ENCODE measurements at regions not wholly inside any gene's neighbourhood (a gene's known extent, or its start where the extent isn't known, plus 50 kb on each side); places are given as distances from the start of the nearest gene placed in this dataset.

DNA sequence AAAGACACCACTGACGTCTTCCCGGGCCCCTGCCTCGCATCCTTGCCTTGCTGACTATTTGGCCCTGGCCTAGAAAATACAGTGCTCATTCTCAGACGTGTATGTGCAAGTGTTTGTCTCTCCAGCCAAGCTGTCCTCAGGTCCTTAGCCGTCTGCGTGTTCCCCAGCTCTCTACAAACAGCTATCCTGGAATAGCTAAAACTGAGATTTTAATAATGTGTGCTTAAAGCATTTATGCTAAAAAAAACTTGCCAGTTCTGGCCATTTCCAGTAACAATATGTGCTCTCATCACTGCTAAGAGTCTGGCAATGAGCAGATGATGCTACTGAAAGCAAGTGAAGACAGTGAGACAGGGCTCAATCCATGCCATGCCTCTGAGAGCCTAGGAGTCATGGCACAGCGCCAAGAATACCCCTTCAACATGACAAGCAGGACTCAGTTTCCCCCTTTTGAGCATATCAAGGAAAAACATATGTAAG lies 55.7 kb downstream of the IRF2BP2 start:
- no peak for DNase-seq

DNA sequence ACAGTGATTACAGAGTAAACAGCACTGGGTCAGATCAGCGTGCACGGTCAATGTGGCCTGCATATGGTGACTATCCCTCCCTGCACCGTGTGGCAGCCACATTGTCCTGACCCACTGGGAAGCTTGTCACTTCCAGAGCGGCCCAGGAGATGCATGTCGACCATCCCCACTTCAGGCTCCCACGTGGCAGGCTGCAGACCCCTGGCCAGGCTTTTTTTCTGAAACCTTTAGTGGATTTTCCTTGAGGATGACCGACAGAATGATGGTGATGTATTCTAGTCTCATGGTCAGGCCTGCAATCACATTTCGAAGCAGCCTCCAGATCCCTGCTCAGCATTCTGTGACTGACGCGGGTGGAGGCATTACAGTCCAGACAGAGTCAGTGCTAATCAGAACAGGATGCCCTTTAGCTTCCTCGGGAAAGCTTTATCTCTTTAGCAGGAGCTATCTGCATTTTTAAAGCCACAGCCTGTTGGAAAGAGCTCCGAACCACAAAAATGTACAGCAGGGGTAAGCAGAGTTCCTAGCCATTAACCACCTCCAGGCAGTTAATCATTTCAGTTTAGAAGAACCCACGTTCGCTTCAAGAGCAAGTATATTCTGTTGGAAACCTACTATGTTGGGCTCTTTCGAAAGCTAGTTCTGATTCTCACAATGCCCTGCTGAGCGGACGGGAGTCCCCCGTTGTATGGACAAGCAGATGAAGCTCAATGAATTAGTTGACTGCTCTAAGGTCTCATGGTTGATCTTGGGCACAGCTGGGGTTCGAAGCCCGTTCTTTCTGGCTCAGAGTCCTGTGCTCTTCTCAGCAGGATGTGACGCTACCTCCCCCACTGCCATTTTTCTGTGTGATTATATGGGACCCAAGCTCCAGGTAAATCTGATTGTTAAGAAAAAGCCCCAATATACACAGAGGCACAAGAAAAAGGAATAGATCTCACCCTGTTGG lies 56.5 kb downstream of the IRF2BP2 start:
- peak; percentile 19 for DNase-seq

DNA sequence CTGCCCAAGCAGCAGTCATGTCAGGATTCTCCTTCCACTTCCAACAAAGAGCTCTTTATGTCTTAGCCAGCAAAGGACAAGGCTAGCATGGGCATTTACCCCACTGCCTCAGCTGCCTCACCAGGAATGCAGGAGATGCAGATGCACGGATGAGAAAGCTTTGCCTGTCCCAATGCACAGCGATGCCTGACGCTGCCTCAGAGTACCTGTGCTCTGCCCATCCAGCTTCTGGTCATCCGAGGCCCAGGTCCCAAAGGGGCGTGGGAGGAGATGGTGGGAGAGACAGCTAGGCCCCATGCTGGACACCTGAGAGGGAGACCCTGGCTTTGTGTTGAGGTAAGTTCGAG lies 59.0 kb downstream of the IRF2BP2 start:
- peak; percentile 63 for DNase-seq

DNA sequence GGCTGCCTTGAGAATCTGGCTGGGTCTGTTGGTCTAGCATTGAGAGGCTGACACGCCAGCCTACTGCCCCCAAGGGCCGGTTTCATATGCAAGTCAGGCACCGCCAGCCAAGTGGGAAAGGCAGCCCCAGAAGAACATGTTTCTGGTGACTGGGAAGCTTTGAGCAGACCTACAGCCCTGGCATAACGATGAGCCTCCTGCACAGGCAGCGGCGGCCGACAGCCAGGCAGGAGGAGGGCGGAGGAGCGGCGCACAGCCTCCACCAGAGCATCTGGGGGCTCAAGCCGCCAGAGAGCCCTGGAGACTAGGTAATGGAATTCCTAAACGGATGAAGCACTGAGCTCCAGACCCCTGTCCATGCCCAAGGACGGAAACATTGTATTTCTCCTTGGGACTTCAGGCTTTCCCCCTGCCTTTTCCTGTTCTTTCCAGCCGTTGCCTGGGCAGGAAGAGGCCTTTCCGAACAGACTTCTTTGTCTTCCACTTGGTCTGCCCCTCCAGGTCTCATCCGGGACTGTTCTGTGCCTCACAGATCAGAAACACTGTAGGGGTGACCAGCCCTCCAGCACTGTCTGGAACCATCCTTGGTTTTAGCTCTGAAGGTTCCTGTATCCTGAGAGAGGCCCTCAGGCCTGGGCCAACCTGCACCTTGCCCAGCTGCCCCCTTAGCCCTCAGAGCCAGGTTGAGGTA lies 59.5 kb downstream of the IRF2BP2 start:
- DNase-seq, result peak; percentile 80

DNA sequence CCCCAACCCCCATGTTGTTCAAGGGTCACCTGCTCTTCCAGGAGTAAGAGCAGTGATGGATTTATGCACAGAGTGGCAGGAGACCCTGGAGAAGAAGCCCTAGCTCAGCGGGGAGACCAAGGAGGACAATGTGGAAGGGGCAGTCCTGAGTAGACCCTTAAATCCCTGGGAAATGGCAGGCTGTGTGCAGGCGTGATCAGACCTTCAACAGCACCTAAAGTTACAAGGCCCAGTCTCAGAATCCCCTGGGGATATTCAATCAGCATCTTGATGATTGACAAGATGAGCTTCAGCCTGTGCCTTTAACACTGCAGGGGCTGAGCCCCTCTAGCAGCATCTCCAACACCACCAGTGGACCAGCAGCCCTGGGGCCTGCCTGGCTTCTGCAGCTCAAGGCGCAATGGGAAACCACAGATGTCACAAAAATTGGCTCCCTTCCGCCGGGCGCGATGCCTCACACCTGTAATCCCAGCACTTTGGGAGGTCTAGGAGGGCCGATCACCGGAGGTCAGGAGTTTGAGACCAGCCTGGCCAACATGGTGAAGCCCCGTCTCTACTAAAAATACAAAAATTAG lies 60.4 kb downstream of the IRF2BP2 start:
- DNase-seq, result no peak

DNA sequence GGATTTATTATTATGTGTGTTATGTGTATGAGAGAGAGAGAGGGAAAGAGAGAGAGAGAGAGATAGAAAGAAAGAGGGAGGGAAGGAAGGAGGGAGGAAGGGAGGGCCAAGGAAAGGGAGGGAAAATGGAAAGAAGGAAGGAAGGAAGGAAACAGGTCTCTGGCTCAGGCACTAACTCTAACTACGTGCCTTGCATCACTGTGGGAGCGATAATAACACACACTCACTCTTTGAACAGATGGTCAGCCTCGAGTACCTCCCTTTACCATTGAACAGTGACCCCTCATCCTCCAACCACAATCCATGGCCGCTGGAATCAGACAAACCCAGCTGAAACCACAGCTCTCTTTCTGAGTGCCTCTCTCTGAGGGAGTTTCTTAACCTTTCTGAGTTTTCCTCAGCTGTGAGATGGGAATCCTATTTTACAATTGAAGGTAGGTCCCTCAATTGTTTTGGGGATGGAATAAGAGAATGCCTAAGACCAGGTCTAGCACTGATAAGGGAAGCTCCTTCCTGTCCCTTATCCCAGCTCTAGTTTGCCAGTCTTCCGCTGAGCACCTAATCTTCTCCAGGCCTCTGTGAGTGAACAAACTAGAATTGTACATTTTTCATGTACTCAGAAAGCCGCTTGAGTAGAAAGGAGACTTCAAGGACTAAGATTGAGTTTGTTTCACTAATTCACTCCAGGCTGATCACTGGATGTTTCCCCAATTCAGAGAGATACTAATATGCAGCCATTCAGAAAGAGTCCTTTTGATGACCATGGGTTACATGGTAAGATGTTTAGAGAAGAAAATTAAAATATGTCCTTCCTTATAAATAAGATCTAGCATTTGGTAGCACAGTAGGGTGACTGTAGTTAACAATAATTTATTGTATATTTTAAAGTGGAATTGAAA lies 62.8 kb downstream of the IRF2BP2 start:
- DNase-seq, result no peak

DNA sequence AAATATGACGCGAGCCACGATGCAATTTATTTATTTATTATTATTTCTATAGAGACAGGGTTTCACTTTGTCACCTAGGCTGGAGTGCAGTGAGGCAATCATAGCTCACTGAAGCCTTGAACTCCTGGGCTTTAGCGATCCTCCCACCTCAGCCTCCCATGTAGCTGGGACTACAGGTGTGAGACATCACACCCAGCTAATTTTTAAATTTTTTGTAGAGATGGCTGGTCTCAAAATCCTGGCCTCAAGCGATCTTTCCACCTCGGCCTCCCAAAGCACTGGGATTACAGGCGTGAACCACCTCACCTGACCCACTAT lies 63.6 kb downstream of the IRF2BP2 start:
- DNase-seq, result no peak

DNA sequence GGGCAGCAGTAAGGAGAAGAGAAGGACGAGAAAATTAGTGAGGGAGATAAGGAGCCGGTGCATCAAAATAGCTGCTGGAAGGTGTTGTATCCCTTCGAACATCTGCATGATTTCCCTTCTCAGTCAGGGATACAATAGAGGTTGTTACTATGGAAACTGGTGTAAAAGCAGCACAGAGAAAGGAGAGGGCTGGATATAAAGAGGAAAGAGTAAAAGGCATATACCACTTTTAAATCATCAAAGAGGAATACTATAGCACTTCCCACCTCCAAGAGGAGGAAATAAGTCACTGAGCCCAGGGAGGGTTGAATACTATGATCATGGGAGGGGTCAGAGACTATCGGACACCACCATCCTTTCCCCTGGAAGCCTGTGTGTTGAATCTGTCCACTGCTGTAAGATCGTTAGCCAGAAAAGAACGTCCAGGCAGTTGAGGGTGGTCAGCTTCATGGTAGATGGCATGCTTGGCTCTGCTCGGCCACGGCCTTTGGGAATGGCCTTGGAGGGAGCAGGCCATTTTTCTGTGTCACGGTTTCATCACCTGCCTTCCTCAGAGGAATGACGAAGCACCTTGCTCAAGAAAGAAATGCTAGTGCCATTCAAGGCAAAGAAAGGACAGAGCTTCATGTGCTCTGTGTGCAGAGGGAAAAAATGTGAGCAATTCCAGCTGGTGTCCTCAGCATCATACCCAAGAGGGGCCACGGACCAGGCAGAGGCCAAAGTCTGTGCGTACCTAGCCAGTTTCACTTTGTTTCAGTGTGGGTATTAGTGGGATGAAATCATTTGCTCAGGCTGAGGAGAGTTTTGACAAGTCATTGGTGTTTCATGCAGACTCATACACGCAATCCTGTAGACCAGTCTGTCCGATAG lies 64.2 kb downstream of the IRF2BP2 start:
- no peak for DNase-seq

DNA sequence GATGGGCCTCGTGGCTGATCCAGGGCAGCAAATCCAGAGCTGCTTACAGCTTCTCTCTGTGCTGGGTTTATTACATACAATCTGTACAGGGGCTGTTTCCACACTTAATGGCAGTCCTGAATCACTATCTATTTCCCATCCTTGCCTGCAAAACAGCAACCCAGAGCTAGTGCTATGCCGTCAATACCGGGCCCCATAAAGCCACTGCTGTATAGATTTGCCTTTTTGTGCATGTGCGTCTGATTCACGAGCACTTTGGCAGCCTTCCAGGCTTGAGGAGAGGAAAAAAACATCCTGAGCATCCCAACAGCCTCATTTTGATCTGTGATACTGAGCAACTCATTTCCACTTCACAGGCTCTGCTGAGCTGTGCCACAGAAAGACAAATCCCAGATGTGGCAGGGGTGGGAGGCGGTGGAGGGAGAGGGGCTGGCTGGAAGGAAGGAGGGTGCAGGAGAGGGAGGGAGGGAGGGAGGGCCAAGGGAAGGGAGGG lies 65.2 kb upstream of the TARBP1 start:
- DNase-seq, result peak; percentile 93

DNA sequence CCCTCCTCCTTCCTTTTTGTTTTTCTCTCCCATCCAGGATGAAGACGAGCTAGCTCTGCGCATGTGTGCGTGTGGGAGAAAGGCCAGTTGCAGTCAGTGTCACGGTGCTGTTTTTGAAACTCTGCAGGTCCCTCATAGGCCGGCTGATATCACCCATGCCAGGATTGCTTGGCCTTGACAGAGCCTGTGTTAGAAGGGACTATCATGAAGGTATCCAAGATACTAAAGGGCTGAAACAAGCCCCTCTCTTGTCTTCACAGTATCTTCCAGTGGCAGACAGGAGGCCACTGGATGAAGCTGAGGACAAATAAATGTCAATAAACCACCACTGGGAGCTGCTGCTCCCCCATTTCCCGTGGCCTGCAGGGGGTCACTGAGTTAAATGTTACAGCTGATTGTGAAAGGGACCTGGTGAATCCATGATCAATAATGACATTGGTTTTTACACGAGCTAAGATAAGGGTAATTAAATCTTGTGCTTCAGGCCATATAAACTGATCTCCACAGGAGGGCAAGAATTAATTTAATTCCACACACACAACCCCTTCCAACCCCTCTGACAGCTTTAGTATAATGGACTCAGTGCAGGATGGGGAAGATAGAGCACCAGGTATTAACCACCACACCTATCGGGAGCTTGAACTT lies 64.6 kb upstream of the TARBP1 start:
- DNase-seq, result peak; percentile 29

DNA sequence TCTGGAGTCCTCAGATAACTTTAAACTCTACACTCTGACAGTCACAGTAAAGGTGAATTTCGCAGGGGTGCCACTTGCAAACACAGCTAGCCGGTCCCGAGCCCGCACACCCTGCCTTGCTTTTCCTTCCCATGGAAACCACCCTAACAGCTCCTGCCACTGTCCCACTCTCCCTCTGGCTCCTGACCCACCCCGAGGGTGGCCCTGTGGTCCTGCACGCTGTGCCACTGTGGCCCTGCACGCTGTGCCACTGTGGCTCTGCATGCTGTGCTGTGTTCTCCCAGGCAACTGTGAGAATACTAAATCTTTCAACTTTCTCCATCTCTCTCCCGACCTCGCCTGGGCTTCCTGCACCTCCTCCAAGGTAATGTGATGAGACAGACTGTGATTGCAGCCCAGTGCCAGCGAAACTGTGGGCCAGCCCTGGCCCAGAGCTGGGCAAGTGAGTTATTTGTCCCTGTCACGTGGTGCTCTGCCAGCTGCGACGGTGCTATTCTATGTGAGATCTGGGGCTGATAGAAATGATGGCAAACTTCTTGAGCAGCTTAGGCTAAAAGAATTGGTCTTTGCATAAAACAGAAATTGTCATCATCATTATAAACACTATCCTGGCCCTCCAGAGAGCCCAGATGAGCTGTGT lies 63.4 kb upstream of the TARBP1 start:
- peak; percentile 64 for DNase-seq

DNA sequence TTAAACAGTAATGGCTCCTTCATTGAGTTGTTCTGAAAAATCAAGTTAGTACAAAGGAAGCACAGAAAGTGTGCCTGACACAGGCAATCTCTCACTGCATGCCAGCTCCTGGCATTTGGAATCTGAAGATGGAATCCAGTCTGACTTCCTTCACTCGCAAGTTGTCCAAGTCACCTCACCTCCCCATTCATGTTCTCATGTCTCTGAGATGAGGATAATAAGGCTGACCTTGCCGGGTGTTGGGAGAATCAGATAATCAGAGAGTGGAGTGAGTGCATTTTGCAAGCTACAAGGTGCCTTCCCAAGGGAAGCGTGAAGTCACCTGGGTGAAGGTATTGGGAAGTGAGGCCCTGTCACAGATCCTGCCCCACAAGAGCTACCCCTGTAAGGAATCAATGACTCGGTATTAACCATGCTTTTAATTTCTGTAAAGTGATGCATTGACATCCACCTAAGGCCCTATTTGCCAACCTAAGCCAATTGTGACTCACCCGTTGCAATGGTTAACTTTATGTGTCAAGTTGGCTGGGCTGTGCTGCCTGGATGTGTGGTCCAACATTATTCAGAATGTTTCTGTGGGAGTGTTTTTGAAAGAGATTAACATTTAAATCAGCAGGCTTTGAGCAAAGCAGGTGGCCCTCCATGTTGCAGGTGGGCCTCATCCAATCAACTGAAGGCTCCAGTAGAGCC lies 62.5 kb upstream of the TARBP1 start:
- DNase-seq, result no peak

DNA sequence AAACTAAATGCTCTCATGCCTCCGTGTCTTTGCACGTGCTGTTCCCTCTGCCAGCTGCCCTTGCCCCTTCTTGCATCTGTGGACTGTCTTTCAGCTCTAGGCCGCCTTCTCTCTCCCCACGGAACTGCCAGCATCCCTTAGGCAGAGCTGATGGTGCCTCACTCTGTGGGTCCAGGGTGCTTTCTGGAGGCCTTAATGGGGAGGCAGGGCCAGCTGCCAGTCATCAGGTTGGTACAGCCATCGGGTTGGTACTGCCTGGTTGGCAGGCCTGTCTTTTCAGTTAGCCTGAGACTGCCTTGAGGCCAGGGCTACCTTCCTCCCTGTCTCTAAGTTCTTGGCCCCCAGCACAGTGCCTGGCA lies 61.4 kb upstream of the TARBP1 start:
- DNase-seq, result no peak

DNA sequence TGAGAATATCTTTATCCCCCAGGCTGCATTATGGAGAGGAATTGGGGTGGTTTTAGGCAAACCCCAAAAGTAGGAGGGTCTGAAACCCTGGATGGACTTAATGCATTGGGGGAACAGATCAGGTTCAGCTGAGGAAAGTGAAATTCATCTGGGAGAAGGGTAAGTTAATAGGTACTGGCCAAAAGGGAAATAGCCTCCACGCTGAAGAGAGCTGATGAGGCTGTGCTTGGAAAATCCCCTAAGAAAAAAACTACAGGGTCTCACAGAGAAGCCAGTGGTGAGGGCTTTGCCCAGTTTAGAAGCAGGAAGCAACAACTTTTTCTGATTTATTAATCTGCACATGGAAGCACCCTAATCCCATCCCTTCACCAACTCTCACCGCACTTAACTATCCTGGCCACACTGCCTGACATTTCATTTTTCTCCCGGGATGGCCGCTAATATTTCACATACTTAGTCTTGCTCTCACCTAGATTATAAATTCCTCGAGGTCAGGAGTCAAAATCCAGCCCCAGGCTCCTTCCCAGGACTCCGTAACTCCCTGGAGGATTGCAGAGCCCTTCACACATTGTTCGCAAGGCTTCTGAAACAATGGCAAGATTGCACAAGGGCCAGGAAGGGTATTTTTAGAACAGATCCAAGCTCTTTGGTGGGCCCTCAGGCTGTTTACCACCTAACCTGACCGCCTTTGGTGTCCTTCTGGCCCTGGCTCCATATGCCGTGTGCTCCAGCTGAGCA lies 60.9 kb upstream of the TARBP1 start:
- no peak for DNase-seq

DNA sequence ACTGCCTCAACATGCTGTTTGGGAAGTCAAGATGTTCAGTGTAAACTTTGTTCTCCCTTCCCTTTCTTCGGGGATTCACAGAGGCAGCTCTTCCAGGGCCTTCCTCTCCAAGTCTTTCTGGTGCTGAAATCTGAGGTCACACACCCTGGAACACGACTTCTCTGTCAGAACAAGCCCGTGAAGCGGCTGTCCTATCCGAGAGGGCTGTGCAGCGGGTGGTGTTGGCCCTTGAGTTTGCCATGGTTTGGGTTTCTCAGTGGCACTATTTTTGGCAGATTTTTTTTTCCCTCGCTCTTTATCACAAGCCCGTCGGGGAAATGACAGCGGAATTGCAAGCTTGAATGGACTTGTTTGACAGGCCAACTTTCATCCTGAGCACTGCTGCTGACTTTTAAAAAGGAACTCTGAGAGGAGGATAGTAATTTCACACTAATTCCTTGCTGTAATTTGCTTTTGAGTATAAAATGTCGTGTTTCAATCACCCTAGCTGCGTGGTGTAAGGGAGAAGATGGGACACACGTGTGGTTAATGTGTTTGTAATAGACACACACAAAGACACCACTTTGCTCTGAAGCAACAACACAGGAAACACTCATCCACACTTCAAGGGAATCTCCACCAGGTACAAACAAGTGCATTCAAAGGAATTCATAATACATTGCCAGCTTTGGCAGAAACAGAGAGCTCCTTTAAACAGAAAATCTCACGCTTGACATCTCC lies 60.1 kb upstream of the TARBP1 start:
- DNase-seq, result no peak

DNA sequence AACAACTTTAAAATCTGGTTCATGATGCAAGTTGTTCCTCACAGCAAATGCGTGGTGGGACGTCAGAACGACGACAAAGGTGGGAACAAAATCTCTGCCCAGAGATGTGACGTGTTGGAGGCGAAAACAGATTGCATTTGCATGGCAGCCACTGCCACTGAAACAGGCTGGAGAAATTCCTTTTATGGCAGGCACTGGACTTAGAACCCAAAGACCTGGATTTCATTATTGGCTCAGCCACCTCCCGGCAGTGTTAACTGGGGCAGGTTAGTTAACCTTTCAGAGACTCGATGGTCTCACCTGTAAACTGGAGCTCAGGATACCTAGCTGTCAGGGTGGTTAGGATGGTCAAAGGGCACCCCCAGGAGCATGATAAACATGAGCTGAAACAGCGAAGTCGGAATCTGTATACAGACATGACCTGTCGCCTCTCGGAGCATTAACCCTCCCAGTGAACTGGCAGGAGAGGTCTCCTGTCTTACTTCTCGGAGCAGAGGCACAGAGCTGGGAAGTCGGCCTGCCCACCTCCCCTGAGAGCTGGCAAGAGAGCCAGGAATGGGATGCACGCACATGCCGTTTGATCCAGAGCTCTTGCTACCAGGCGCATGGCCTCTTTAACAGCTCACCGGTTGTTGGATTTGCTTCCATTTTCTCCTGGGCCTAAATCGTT lies 59.2 kb upstream of the TARBP1 start:
- no peak for DNase-seq

DNA sequence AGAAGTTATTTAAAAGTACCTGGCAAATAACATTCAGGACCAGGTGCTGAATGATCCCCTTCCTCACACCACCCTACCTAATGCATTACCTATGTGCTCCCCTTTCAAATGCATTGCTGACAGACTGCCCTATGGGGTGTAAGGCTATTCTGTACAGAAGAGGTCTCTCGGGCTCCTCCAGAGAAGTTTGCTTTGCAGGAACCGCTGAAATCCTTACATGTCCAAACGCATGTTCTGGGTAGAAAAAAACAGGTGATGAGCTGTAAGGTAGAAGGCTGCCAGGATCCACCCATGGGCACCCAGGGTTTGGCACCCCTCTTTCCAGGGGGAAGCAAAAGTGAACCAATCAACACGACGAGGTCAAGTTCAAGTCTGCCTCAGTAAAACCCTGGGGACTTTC lies 58.3 kb upstream of the TARBP1 start:
- no peak for DNase-seq

DNA sequence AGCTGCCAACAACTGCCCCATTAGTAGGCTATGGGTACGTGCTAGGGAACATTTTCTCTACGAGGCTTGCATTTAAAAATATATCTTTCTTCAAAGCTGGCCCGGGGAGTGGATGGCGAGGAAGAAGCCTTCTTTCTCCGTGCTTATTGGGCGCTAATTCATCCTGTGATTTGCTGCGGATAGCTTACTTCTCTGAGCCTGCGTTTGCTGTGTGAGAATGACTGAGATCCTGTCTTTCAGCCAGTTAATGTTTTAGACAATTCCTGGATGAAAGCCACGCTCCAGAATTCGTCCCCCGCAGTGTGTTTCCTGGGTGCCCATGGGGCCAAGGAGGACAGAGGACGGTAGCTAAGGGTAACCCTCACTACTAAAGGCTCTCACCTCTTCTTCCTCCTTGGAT lies 57.8 kb upstream of the TARBP1 start:
- no peak for DNase-seq
